ENCODE measurements at regions not wholly inside any gene's neighbourhood (a gene's known extent, or its start where the extent isn't known, plus 50 kb on each side); places are given as distances from the start of the nearest gene placed in this dataset.

DNA sequence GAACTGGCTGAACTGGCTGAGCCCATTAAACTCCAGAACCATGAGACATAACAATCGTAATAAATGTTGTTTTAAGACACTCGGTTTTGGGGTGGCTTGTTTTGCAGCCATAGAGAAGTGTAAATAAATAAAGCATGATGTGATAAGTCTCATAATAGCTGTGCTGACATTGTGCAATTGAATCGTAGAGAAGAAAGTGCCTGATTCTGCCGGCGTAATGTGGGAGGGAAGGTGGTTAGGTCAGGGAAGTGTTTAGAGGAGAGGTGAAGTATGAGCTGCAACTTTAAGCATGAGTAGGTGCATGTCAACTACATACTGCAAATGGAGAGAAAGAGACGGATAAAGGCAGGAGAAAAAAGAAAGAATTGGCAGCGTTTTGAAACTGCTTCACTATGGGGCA lies 217.1 kb downstream of the BLID start:
- Mint-ChIP-seq H3K4me1 (peaks cover 2% of the 10 kb centered on the region), H3K9me3 (peaks cover 5% of the 10 kb centered on the region), H3K27me3 (ENCODE audit: insufficient read depth, low read depth) (peaks cover under 1% of the 10 kb centered on the region), H3K27ac (no peak overlapping the region), H3K36me3 (peaks cover 4% of the 10 kb centered on the region), H3K4me3 (no peak overlapping the region)
- Histone ChIP-seq H3K27me3 (no peaks in the 10 kb centered on the region), H3K9ac (no peak overlapping the region), H2AFZ (replicated peaks) (no peak overlapping the region), H3K4me1 (no peaks in the 10 kb centered on the region), H3K27ac (no peak overlapping the region), H3K79me2 (ENCODE audit: low read depth) (no peaks in the 10 kb centered on the region), H3K36me3 (no peaks in the 10 kb centered on the region), H3K9me3 (ENCODE audit: low read depth) (no peaks in the 10 kb centered on the region), H3F3A (ENCODE audit: low read depth) (no peaks in the 10 kb centered on the region), H4K20me1 (ENCODE audit: low read depth) (no peaks in the 10 kb centered on the region), H3K4me2 (no peak overlapping the region), H3K4me3 (no peak overlapping the region)
- TF ChIP-seq, protein P1, sequence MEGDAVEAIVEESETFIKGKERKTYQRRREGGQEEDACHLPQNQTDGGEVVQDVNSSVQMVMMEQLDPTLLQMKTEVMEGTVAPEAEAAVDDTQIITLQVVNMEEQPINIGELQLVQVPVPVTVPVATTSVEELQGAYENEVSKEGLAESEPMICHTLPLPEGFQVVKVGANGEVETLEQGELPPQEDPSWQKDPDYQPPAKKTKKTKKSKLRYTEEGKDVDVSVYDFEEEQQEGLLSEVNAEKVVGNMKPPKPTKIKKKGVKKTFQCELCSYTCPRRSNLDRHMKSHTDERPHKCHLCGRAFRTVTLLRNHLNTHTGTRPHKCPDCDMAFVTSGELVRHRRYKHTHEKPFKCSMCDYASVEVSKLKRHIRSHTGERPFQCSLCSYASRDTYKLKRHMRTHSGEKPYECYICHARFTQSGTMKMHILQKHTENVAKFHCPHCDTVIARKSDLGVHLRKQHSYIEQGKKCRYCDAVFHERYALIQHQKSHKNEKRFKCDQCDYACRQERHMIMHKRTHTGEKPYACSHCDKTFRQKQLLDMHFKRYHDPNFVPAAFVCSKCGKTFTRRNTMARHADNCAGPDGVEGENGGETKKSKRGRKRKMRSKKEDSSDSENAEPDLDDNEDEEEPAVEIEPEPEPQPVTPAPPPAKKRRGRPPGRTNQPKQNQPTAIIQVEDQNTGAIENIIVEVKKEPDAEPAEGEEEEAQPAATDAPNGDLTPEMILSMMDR (IDR thresholded peaks at IDR 0.05) = no peak
- TF ChIP-seq EZH2phosphoT487 (IDR thresholded peaks at IDR 0.05) (no peak), EZH2 (IDR thresholded peaks at IDR 0.05) (no peak)
- no peak for DNase-seq (ENCODE audit: low spot score)

DNA sequence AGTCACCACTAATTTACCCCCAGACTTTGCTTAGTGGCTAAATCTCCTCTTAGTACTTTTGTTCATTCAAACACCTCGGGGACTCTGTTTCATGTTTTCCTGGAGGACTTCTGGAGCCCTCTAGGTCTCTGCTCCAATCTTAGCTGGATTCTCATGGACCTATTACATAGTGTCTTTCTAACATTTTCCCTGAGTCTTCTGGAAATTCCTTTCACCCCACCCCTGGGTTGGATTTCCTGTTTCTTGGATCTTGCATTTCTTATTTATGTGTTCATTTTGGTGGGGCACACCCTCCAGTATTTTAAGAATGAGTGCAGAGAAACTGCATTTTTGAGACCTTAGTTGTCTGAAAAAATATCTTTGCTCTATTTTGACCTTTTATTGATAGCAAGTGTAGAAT lies 220.1 kb downstream of the BLID start:
- H3K36me3 Mint-ChIP-seq = peaks cover 4% of the 10 kb centered on the region
- H3K27me3 Mint-ChIP-seq (ENCODE audit: insufficient read depth, low read depth) = peaks cover 3% of the 10 kb centered on the region
- no peaks in the 10 kb centered on the region for H3K9me3 ChIP-seq (ENCODE audit: low read depth)
- H3K79me2 ChIP-seq (ENCODE audit: low read depth) = no peaks in the 10 kb centered on the region
- no peaks in the 10 kb centered on the region for H4K20me1 ChIP-seq (ENCODE audit: low read depth)
- H3K27ac ChIP-seq = no peak overlapping the region
- no peak overlapping the region for H3K4me2 ChIP-seq
- H2AFZ ChIP-seq (replicated peaks) = no peak overlapping the region
- peaks cover 5% of the 10 kb centered on the region for H3K9me3 Mint-ChIP-seq
- DNase-seq (ENCODE audit: low spot score) = no peak
- no peak overlapping the region for H3K27ac Mint-ChIP-seq
- TF ChIP-seq, protein P1 (IDR thresholded peaks at IDR 0.05) = no peak
- TF ChIP-seq EZH2 (IDR thresholded peaks at IDR 0.05) (no peak), EZH2phosphoT487 (IDR thresholded peaks at IDR 0.05) (no peak)
- H3F3A ChIP-seq (ENCODE audit: low read depth) = no peaks in the 10 kb centered on the region
- H3K27me3 ChIP-seq = no peaks in the 10 kb centered on the region
- H3K4me3 Mint-ChIP-seq = no peak overlapping the region
- H3K36me3 ChIP-seq = no peaks in the 10 kb centered on the region
- no peak overlapping the region for H3K9ac ChIP-seq
- H3K4me3 ChIP-seq = no peak overlapping the region
- H3K4me1 Mint-ChIP-seq = peaks cover 17% of the 10 kb centered on the region
- H3K4me1 ChIP-seq = peaks cover 18% of the 10 kb centered on the region

DNA sequence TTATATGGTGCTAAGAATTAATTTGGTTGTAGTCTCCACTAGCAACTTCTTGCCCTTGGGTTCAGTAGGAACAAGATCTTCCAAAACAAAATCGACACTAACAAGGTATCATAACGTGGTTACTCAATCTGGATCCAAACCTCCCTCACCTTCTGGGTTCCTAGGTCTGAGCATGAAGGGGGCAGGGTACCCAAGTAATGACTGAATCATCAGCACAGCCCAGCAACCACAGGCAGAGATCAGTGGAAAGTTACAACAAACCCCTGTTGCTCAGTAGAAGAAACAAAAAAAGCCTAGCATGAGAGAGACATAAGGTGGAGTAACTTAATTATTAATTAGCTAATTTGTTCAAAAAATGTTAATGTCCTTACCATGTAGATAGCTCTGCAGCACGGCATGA lies 221.4 kb downstream of the BLID start:
- Histone ChIP-seq H3K27me3 (no peaks in the 10 kb centered on the region), H3K4me2 (no peak overlapping the region), H4K20me1 (ENCODE audit: low read depth) (no peaks in the 10 kb centered on the region), H3K27ac (no peak overlapping the region), H3F3A (ENCODE audit: low read depth) (no peaks in the 10 kb centered on the region), H3K9me3 (ENCODE audit: low read depth) (no peaks in the 10 kb centered on the region), H3K79me2 (ENCODE audit: low read depth) (no peaks in the 10 kb centered on the region), H3K4me1 (peaks cover 20% of the 10 kb centered on the region), H3K36me3 (no peaks in the 10 kb centered on the region), H3K4me3 (no peak overlapping the region), H3K9ac (no peak overlapping the region), H2AFZ (replicated peaks) (no peak overlapping the region)
- peaks cover 4% of the 10 kb centered on the region for H3K36me3 Mint-ChIP-seq
- peaks cover 3% of the 10 kb centered on the region for H3K27me3 Mint-ChIP-seq (ENCODE audit: insufficient read depth, low read depth)
- no peak overlapping the region for H3K4me3 Mint-ChIP-seq
- H3K9me3 Mint-ChIP-seq = peaks cover 5% of the 10 kb centered on the region
- H3K27ac Mint-ChIP-seq = no peak overlapping the region
- no peak for DNase-seq (ENCODE audit: low spot score)
- H3K4me1 Mint-ChIP-seq = peaks cover 17% of the 10 kb centered on the region
- no peak for TF ChIP-seq EZH2phosphoT487 (IDR thresholded peaks at IDR 0.05)
- no peak for TF ChIP-seq EZH2 (IDR thresholded peaks at IDR 0.05)
- TF ChIP-seq, protein P1 (IDR thresholded peaks at IDR 0.05) = no peak
